ENCODE measurements at regions not wholly inside any gene's neighbourhood (a gene's known extent, or its start where the extent isn't known, plus 50 kb on each side); places are given as distances from the start of the nearest gene placed in this dataset.

DNA sequence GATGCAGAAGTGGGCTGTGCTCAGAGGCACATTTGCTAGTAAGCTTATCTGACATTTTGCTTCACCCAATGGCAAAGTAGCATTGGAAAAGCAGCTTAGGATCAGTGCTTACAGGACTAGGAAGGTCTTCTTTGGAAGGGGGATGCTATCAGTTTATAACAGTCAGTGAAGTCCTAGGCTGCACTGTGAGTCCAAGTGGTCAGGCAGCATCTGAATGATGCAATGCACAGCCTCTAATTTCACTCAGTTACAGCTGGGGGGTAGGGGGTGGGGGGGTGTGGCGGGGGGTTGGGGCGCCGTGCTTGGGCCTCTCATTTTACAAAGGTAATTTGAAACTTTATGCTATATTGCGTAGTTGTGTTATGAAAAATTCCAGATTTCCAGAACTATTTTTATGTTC, 652.3 kb upstream of the MGMT start (continued):
- TF ChIP-seq, protein P1, sequence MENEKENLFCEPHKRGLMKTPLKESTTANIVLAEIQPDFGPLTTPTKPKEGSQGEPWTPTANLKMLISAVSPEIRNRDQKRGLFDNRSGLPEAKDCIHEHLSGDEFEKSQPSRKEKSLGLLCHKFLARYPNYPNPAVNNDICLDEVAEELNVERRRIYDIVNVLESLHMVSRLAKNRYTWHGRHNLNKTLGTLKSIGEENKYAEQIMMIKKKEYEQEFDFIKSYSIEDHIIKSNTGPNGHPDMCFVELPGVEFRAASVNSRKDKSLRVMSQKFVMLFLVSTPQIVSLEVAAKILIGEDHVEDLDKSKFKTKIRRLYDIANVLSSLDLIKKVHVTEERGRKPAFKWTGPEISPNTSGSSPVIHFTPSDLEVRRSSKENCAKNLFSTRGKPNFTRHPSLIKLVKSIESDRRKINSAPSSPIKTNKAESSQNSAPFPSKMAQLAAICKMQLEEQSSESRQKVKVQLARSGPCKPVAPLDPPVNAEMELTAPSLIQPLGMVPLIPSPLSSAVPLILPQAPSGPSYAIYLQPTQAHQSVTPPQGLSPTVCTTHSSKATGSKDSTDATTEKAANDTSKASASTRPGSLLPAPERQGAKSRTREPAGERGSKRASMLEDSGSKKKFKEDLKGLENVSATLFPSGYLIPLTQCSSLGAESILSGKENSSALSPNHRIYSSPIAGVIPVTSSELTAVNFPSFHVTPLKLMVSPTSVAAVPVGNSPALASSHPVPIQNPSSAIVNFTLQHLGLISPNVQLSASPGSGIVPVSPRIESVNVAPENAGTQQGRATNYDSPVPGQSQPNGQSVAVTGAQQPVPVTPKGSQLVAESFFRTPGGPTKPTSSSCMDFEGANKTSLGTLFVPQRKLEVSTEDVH (IDR thresholded peaks at IDR 0.05; ENCODE audit: low read depth, partially characterized antibody) = no peak
- no peak for TF ChIP-seq ZNF589 (CRISPR knock-in tag; IDR thresholded peaks at IDR 0.05; ENCODE audit: low read depth)

DNA sequence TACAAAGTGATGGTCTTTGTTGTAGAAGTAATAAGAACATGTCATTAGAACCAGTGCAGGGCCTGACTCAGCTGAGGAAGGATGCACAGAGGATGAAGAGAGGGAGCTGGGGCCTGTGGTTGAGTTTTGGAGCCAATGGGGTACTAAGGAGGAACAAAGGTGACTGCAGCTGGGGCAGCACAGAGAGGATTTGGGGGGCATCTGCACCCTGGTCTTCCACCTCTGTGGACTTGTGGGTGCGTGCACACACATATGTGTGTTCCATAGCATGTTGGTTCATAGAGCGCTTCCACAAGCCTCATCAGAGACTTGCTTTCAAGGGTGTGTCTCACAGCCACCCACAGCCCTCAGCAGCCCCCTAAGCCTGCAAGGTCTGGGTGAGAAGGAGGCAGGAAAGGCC, 650.3 kb upstream of the MGMT start:
- no peaks in the 10 kb centered on the region for H3K9me3 ChIP-seq (replicated peaks; ENCODE audit: control insufficient read depth, insufficient read depth, low read depth, low read length)
- 0% methylated on average over 2 of the region's 2 CpGs for WGBS (ENCODE audit: insufficient coverage, low coverage, missing lambda C conversion rate)
- ChIA-PET POLR2A (no interaction called here), CTCF (ENCODE audit: low intra/inter-chr PET ratio) (no interaction called here)
- no peaks in the 10 kb centered on the region for H3K4me1 ChIP-seq (replicated peaks in 1 of 2; ENCODE audit: control insufficient read depth in 2 of 2, insufficient read depth in 2 of 2, low read length in 2 of 2)
- TF ChIP-seq, protein P2, sequence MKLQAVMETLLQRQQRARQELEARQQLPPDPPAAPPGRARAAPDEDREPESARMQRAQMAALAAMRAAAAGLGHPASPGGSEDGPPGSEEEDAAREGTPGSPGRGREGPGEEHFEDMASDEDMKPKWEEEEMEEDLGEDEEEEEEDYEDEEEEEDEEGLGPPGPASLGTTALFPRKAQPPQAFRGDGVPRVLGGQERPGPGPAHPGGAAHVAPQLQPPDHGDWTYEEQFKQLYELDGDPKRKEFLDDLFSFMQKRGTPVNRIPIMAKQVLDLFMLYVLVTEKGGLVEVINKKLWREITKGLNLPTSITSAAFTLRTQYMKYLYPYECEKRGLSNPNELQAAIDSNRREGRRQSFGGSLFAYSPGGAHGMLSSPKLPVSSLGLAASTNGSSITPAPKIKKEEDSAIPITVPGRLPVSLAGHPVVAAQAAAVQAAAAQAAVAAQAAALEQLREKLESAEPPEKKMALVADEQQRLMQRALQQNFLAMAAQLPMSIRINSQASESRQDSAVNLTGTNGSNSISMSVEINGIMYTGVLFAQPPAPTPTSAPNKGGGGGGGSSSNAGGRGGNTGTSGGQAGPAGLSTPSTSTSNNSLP (IDR thresholded peaks at IDR 0.05; ENCODE audit: borderline replicate concordance, low read depth, low read length) = no peak
- no peak for TF ChIP-seq SRSF3 (IDR thresholded peaks at IDR 0.05; ENCODE audit: insufficient read depth, low read length)
- TF ChIP-seq DNMT1 (IDR thresholded peaks at IDR 0.05) = no peak
- TF ChIP-seq ETV6 (IDR thresholded peaks at IDR 0.05; ENCODE audit: borderline replicate concordance in 1 of 2, low read depth in 2 of 2, low read length in 1 of 2) = no peak
- TF ChIP-seq ETV6 (CRISPR knock-in tag; IDR thresholded peaks at IDR 0.05; ENCODE audit: borderline replicate concordance) = no peak
- no peak for TF ChIP-seq EHMT2 (IDR thresholded peaks at IDR 0.05)
- TF ChIP-seq ZNF282 (CRISPR knock-in tag; IDR thresholded peaks at IDR 0.05) = no peak
- no peak for TF ChIP-seq FOXM1 (IDR thresholded peaks at IDR 0.05; ENCODE audit: low read depth)
- TF ChIP-seq FOXM1 (CRISPR knock-in tag; IDR thresholded peaks at IDR 0.05; ENCODE audit: low read depth) = no peak
- H3K9ac ChIP-seq (ENCODE audit: insufficient read depth in 1 of 2, low read depth in 2 of 2, low read length in 2 of 2) = no peak overlapping the region
- H3K36me3 ChIP-seq (ENCODE audit: control insufficient read depth, insufficient read depth, low read length) = no peaks in the 10 kb centered on the region
- no peak for FAIRE-seq
- no peak overlapping the region for H3K4me2 ChIP-seq (ENCODE audit: insufficient read depth, low read length)
- intact Hi-C loops (cut with micrococcal nuclease) (no loop called here), in situ Hi-C loops (cut with MboI) (no loop called here)
- no peaks in the 10 kb centered on the region for H4K20me1 ChIP-seq (replicated peaks; ENCODE audit: control insufficient read depth, insufficient read depth, low read length)
- no peaks in the 10 kb centered on the region for H3K79me2 ChIP-seq (ENCODE audit: control insufficient read depth, insufficient read depth, low read length)
- no TSS peak for BruUV-seq (replicated peaks)
- no peak for DNase-seq (ENCODE audit: extremely low read depth in 1 of 4, low spot score in 3 of 4)
- no peak for ATAC-seq
- no peak overlapping the region for H2AFZ ChIP-seq (ENCODE audit: low read depth, low read length)
- H3K4me3 ChIP-seq = no peak overlapping the region
- H3K9me1 ChIP-seq (ENCODE audit: control insufficient read depth, insufficient read depth, low read length) = peaks cover 3% of the 10 kb centered on the region
- H3K27ac ChIP-seq (ENCODE audit: extremely low read depth, low read depth, low read length) = no peak overlapping the region
- peaks cover 0 to 13% of the 10 kb centered on the region in 2 experiments; a peak in 3 of 5 replicates for H3K27me3 ChIP-seq (ENCODE audit: control insufficient read depth in 2 of 2, insufficient read depth in 2 of 2, low read length in 2 of 2)

Data from K562 (cell line).